HepG2 (cell line): ENCODE measurements at regions not wholly inside any gene's neighbourhood (a gene's known extent, or its start where the extent isn't known, plus 50 kb on each side); places are given as distances from the start of the nearest gene placed in this dataset.

Experiments used
- ATAC-seq: fragments of 200-7000 bp; cut with Tn5 transposase; 3 replicates; pipeline ENCODE4 v1.9.1; 2020; ENCODE audit warnings: mild to moderate bottlenecking, moderate library complexity
- BruUV-seq: library from RNA; stranded (reverse); fragments of 400-500 nt; replicated peaks from 2 replicates; lab custom pipeline; 2021; lab: Mats Ljungman, UMichigan
- CTCF ChIA-PET: fragments of 300-600 bp; formaldehyde crosslinking; extraction: SDS; loops from one replicate; lab custom pipeline; 2021; ENCODE audit warnings: low total read pairs, inconsistent platforms, low intra/inter-chr PET ratio; lab: Yijun Ruan, JAX
- POLR2A ChIA-PET: fragments of 350-600 bp; sonication (Branson Sonifier 250); formaldehyde crosslinking; loops from one replicate; lab custom pipeline; 2020; ENCODE audit warnings: antibody characterized with exemption, inconsistent platforms; lab: Yijun Ruan, JAX
- DNase-seq: peaks from one replicate; pipeline ENCODE4 v3.0.0-alpha.2; 2015; ENCODE audit warnings: low spot score
- FAIRE-seq: peaks from 3 replicates; lab custom pipeline; 2011; peaks lifted over from hg19 to GRCh38; lab: Jason Lieb, UNC
- H2AFZ ChIP-seq: one replicate; pipeline ENCODE4 v1.6.1; 2011; ENCODE audit warnings: low read length, inconsistent platforms
- H3K27ac ChIP-seq: fragments of 300-600 bp; 3 replicates; pipeline ENCODE4 v1.8.0; 2011; ENCODE audit warnings: mixed run types, mild to moderate bottlenecking, mixed read lengths, low read length, inconsistent platforms; ENCODE audit not compliant: insufficient read depth; ENCODE audit errors: extremely low read length
- H3K27me3 ChIP-seq, 2 experiments: fragments of 200-600 bp in 1 of 2; 2 replicates in 1 of 2; 3 replicates in 1 of 2; pipeline versions ENCODE4 v1.6.0 to v1.8.0; 2011; ENCODE audit warnings: low read length in 2 of 2, mild to moderate bottlenecking in 2 of 2, moderate library complexity in 2 of 2, inconsistent platforms in 1 of 2; ENCODE audit not compliant: insufficient read depth in 2 of 2, control insufficient read depth in 1 of 2
- H3K36me3 ChIP-seq, 2 experiments: fragments of 200-600 bp in 1 of 2; replicated peaks in 1 of 2; 2 replicates in 1 of 2; 3 replicates in 1 of 2; pipeline versions ENCODE4 v1.5.1 to v1.8.0; 2011; ENCODE audit warnings: low read length in 2 of 2, inconsistent platforms in 1 of 2; ENCODE audit not compliant: insufficient read depth in 2 of 2, control insufficient read depth in 1 of 2
- H3K4me1 ChIP-seq: 2 replicates; pipeline ENCODE4 v1.5.1; 2012; ENCODE audit warnings: low read length, inconsistent platforms; ENCODE audit not compliant: insufficient read depth
- H3K4me2 ChIP-seq: 2 replicates; pipeline ENCODE4 v1.6.0; 2011; ENCODE audit warnings: low read depth, low read length, inconsistent platforms
- H3K4me3 ChIP-seq, 3 experiments: fragments of 200-600 bp in 1 of 3; sonication (generic), shearing (Covaris generic) in 1 of 3; replicated peaks in 1 of 3; 2 replicates each; pipeline ENCODE4 v1.5.1; 2011 to 2016; ENCODE audit warnings: low read length in 3 of 3, inconsistent platforms in 2 of 3, low read depth in 2 of 3, mild to moderate bottlenecking in 2 of 3, control low read depth in 1 of 3, mixed read lengths in 1 of 3; ENCODE audit not compliant: insufficient read depth in 1 of 3
- H3K79me2 ChIP-seq: one replicate; pipeline ENCODE4 v1.6.1; 2011; ENCODE audit warnings: low read length, inconsistent platforms; ENCODE audit not compliant: insufficient read depth
- H3K9ac ChIP-seq: 2 replicates; pipeline ENCODE4 v1.6.0; 2011; ENCODE audit warnings: mild to moderate bottlenecking, low read depth, low read length, inconsistent platforms; ENCODE audit not compliant: insufficient read depth
- H3K9me3 ChIP-seq: 2 replicates; pipeline ENCODE4 v1.5.1; 2012; ENCODE audit warnings: mild to moderate bottlenecking, low read length
- H4K20me1 ChIP-seq: 2 replicates; pipeline ENCODE4 v1.6.0; 2011; ENCODE audit warnings: inconsistent platforms, mild to moderate bottlenecking, low read length, moderate library complexity; ENCODE audit not compliant: insufficient read depth
- CHD4 ChIP-seq: fragments of 200-600 bp; sonication (generic); IDR thresholded peaks from 2 replicates; pipeline ENCODE4 v1.7.0; 2017; ENCODE audit warnings: mild to moderate bottlenecking, low read length, borderline replicate concordance
- CREBL2 ChIP-seq: sonication (generic); formaldehyde crosslinking; IDR thresholded peaks from 2 replicates; pipeline ENCODE4 v1.8.1; 2023; ENCODE audit warnings: missing genetic modification reagents, mild to moderate bottlenecking, borderline replicate concordance
- HBP1 ChIP-seq: IDR thresholded peaks from 2 replicates; pipeline ENCODE4 v1.6.1; 2016; ENCODE audit warnings: low read depth, control low read depth
- JUND ChIP-seq: sonication (generic); formaldehyde crosslinking; IDR thresholded peaks from 2 replicates; pipeline ENCODE4 v1.8.0; 2022; ENCODE audit warnings: mild to moderate bottlenecking, missing genetic modification reagents
- MXD3 ChIP-seq: IDR thresholded peaks from 2 replicates; pipeline ENCODE4 v1.6.1; 2016; ENCODE audit warnings: mild to moderate bottlenecking, missing biosample characterization, missing genetic modification reagents
- ONECUT2 ChIP-seq: sonication (generic); formaldehyde crosslinking; IDR thresholded peaks from 2 replicates; pipeline ENCODE4 v1.4.0; 2020; ENCODE audit warnings: missing genetic modification reagents
- PPARG ChIP-seq: conservative IDR thresholded peaks from 2 replicates; pipeline ENCODE4 v1.6.1; 2016; ENCODE audit warnings: missing biosample characterization, missing genetic modification reagents
- RFX5 ChIP-seq: IDR thresholded peaks from 2 replicates; pipeline ENCODE4 v1.6.1; 2011; ENCODE audit warnings: low read depth, low read length, improper control_type of control experiment
- THAP9 ChIP-seq: sonication (generic); formaldehyde crosslinking; IDR thresholded peaks from 2 replicates; pipeline ENCODE4; 2020; ENCODE audit warnings: missing genetic modification reagents, mild to moderate bottlenecking, borderline replicate concordance
- ZBED4 ChIP-seq: sonication (generic); formaldehyde crosslinking; IDR thresholded peaks from 2 replicates; pipeline ENCODE4 v1.4.0; 2020; ENCODE audit warnings: missing genetic modification reagents, borderline replicate concordance
- ZBTB34 ChIP-seq: sonication (generic); formaldehyde crosslinking; IDR thresholded peaks from 2 replicates; pipeline ENCODE4 v1.8.0; 2022; ENCODE audit warnings: mild to moderate bottlenecking, missing genetic modification reagents
- ZNF329 ChIP-seq: sonication (generic); formaldehyde crosslinking; IDR thresholded peaks from 2 replicates; pipeline ENCODE4 v1.9.0; 2021; ENCODE audit warnings: low read depth, mild to moderate bottlenecking, missing genetic modification reagents
- ZNF598 ChIP-seq: sonication (generic); formaldehyde crosslinking; IDR thresholded peaks from 2 replicates; pipeline ENCODE4 v1.5.1; 2020; ENCODE audit warnings: mild to moderate bottlenecking, missing genetic modification reagents, borderline replicate concordance
- ZNF788 ChIP-seq: sonication (generic); formaldehyde crosslinking; IDR thresholded peaks from 2 replicates; pipeline ENCODE4 v1.5.0; 2020; ENCODE audit warnings: mild to moderate bottlenecking, missing genetic modification reagents, borderline replicate concordance
- WGBS: methylation state at CpG from one replicate; pipeline ENCODE4 v1.1.6; 2017; ENCODE audit warnings: low lambda C conversion rate; 5-methylcytosine and 5-hydroxymethylcytosine counted together
- in situ Hi-C: cut with HindIII; loops from 2 replicates; pipeline ENCODE4 v1.10.0; 2017; ENCODE audit warnings: low pct_unique_long_range_greater_than_20kb; ENCODE audit not compliant: extremely low pct_ligation_motif_present
- intact Hi-C: fragments of 100-400 bp; cut with micrococcal nuclease; formaldehyde crosslinking; loops from one replicate; pipeline ENCODE4 v1.10.0; 2022; ENCODE audit not compliant: unreplicated experiment

GRCh38 chr7:125130173-125130572, 200.5 kb upstream of the POT1 start:
- POLR2A ChIA-PET: no interaction called here
- FAIRE-seq (no peak), DNase-seq (no peak), ATAC-seq (no peak)
- Histone ChIP-seq H4K20me1 (no peaks in the 10 kb centered on the region), H3K27ac (no peak overlapping the region), H3K9me3 (peaks cover 14% of the 10 kb centered on the region), H2AFZ (no peak overlapping the region), H3K4me2 (no peak overlapping the region), H3K4me3 (no peak overlapping the region), H3K9ac (no peak overlapping the region), H3K27me3 (no peaks in the 10 kb centered on the region), H3K4me1 (no peaks in the 10 kb centered on the region), H3K79me2 (no peaks in the 10 kb centered on the region), H3K36me3 (no peaks in the 10 kb centered on the region)
- intact Hi-C loops (no loop called here), in situ Hi-C loops (no loop called here)
- 0% methylated on average over 1 of the region's 1 CpG for WGBS
- CTCF ChIA-PET: no interaction called here
- no TSS peak for BruUV-seq
- TF ChIP-seq PPARG: no peak
- no peak for TF ChIP-seq JUND
- no peak for TF ChIP-seq CHD4
- TF ChIP-seq ZNF788: no peak
- no peak for TF ChIP-seq ZBED4 (CRISPR knock-in tag)
- TF ChIP-seq ZNF329 (CRISPR knock-in tag): no peak
- no peak for TF ChIP-seq MXD3 (CRISPR knock-in tag)
- TF ChIP-seq ZNF598 (CRISPR knock-in tag): no peak
- TF ChIP-seq RFX5: no peak
- no peak for TF ChIP-seq CREBL2 (CRISPR knock-in tag)
- no peak for TF ChIP-seq THAP9 (CRISPR knock-in tag)
- no peak for TF ChIP-seq ZBTB34 (CRISPR knock-in tag)
- TF ChIP-seq ONECUT2 (CRISPR knock-in tag): no peak
- TF ChIP-seq HBP1 (CRISPR knock-in tag): no peak
